Lower leg skin (tissue), 4 donors: ENCODE measurements at regions not wholly inside any gene's neighbourhood (a gene's known extent, or its start where the extent isn't known, plus 50 kb on each side); places are given as distances from the start of the nearest gene placed in this dataset.

Experiments used
- DNase-seq, 2 donors: peaks; one replicate each; pipeline ENCODE4 v3.0.0-alpha.2; 2019; ENCODE audit warnings: low spot score in 2 of 2
- H3K4me3 ChIP-seq: fragments of 200-600 bp; sonication (generic); 2 replicates; pipeline ENCODE4 v1.5.1; 2017; ENCODE audit warnings: mild to moderate bottlenecking, low read depth; ENCODE audit not compliant: poor library complexity, severe bottlenecking
- CTCF ChIP-seq, 3 donors: fragments of 450-650 bp; IDR thresholded peaks; one replicate each; pipeline ENCODE4 v1.5.1; 2016; ENCODE audit warnings: antibody characterized with exemption in 3 of 3, mild to moderate bottlenecking in 3 of 3, moderate library complexity in 2 of 3
- POLR2A ChIP-seq, 2 donors: fragments of 450-650 bp; IDR thresholded peaks; one replicate each; pipeline ENCODE4 v1.6.1; 2016 to 2017; ENCODE audit warnings: antibody characterized with exemption in 2 of 2, mild to moderate bottlenecking in 1 of 2, moderate library complexity in 1 of 2
- WGBS, 2 donors: methylation state at CpG; one replicate each; pipeline ENCODE4 v1.1.5; 2018; 5-methylcytosine and 5-hydroxymethylcytosine counted together
- intact Hi-C: fragments of 100-400 bp; cut with DNase I; formaldehyde crosslinking; loops from one replicate; pipeline ENCODE4 v1.15.0; 2023; ENCODE audit warnings: low total_unique reads

- no peak for DNase-seq
- no peak overlapping the region for H3K4me3 ChIP-seq
- TF ChIP-seq POLR2A (IDR thresholded peaks at IDR 0.05) (no peak), CTCF (IDR thresholded peaks at IDR 0.05) (no peak)
- WGBS, 2 donors, result 47 to 49% methylated on average over 1 of the region's 1 CpG
- intact Hi-C loops, result no loop called here
Observed at GRCh38 chr20:54843431-54843830, 368.0 kb downstream of the DOK5 start.

GRCh38 chr20:54839224-54839623 lies 363.8 kb downstream of the DOK5 start:
- H3K4me3 ChIP-seq, result no peak overlapping the region
- intact Hi-C loops, result no loop called here
- no peak for TF ChIP-seq CTCF (IDR thresholded peaks at IDR 0.05)
- no peak for DNase-seq
- WGBS, 2 donors, result 57 to 64% methylated on average over 6 of the region's 6 CpGs

GRCh38 chr20:54837226-54837625 lies 361.8 kb downstream of the DOK5 start:
- DNase-seq, result no peak
- TF ChIP-seq POLR2A (IDR thresholded peaks at IDR 0.05), result no peak
- TF ChIP-seq CTCF (IDR thresholded peaks at IDR 0.05), result no peak
- intact Hi-C loops, result no loop called here

DNA sequence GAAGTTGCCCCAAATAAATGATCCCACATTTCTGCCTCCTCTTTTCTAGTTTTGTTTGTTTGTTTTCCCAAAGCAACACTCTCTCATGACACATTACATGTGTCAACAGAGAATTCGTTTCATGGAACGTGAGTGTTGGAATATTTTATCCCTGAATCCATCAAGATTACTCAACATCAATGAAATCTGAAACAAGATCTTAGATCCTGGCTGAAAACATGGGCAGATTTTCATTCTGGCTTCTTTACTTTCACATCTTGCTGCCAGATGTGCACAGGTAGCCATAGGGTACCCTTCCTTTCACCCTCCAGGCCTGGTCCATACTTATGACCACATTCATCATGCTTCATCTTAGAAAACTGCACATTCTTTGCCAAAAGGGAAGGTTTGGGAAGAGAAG lies 347.0 kb downstream of the DOK5 start:
- WGBS, 2 donors, result 28 to 45% methylated on average over 2 of the region's 2 CpGs
- TF ChIP-seq CTCF (IDR thresholded peaks at IDR 0.05) (no peak), POLR2A (IDR thresholded peaks at IDR 0.05) (no peak)
- no peak for DNase-seq
- intact Hi-C loops, result no loop called here
- H3K4me3 ChIP-seq, result no peak overlapping the region

More at GRCh38 chr20:54837226-54837625, 361.8 kb downstream of the DOK5 start:
- 29 to 31% methylated on average over 4 of the region's 4 CpGs for WGBS, 2 donors
- no peak overlapping the region for H3K4me3 ChIP-seq

GRCh38 chr20:54820392-54820791 lies 345.0 kb downstream of the DOK5 start:
- TF ChIP-seq POLR2A (IDR thresholded peaks at IDR 0.05) (no peak), CTCF (IDR thresholded peaks at IDR 0.05) (no peak)
- no peak for DNase-seq
- intact Hi-C loops, result no loop called here
- H3K4me3 ChIP-seq, result no peak overlapping the region

DNA sequence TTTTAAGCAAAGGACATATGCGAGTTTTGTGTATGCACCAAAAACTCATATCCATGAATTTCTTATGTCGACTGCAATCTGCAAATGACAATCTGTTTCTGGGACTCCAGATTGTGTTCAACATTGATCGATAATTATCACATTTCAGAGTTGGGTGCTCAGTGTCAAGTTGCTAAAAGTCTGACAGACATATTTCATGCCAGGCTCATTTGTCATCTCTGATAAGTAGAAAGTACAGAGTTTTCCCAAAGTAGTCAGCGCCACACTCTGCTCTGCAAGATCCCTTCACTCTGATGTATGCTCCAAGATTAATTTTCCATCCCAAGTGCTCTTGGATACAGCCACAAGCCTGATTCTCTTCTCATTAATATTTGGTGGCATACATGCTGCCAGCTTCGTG lies 331.1 kb downstream of the DOK5 start:
- H3K4me3 ChIP-seq, result no peak overlapping the region
- intact Hi-C loops, result no loop called here
- no peak for TF ChIP-seq POLR2A (IDR thresholded peaks at IDR 0.05)
- no peak for TF ChIP-seq CTCF (IDR thresholded peaks at IDR 0.05)
- 85% methylated on average over 5 of the region's 5 CpGs for WGBS, 2 donors
- DNase-seq, result no peak
